ENCODE measurements at regions not wholly inside any gene's neighbourhood (a gene's known extent, or its start where the extent isn't known, plus 50 kb on each side); places are given as distances from the start of the nearest gene placed in this dataset.

GRCh38 chr5:155434681-155435080 is 421.1 kb downstream of the KIF4B start:
- no peak for TF ChIP-seq REST (IDR thresholded peaks at IDR 0.05; ENCODE audit: insufficient read depth in 1 of 2, low read depth in 2 of 2, low read length in 2 of 2)
- no peak for TF ChIP-seq POLR2AphosphoS5 (IDR thresholded peaks at IDR 0.05; ENCODE audit: low read depth, low read length)
- TF ChIP-seq SIN3A (IDR thresholded peaks at IDR 0.05; ENCODE audit: borderline replicate concordance, insufficient read depth, low read length): no peak
- no peak for TF ChIP-seq TAF1 (IDR thresholded peaks at IDR 0.05; ENCODE audit: borderline replicate concordance, insufficient read depth, low read length)
- TF ChIP-seq FOXP2 (optimal IDR thresholded peaks at IDR 0.05; ENCODE audit: borderline replicate concordance, extremely low read depth, extremely low read length, insufficient read depth): no peak
